Activated CD8-positive, alpha-beta memory T cell treated with anti-CD3 and anti-CD28 coated beads for 4 hours (primary cell): ENCODE measurements at regions not wholly inside any gene's neighbourhood (a gene's known extent, or its start where the extent isn't known, plus 50 kb on each side); places are given as distances from the start of the nearest gene placed in this dataset.

Experiments used
- DNase-seq, 2 donors: peaks; one replicate each; pipeline ENCODE4 v3.0.0-alpha.2; 2020; ENCODE audit warnings: low read depth in 2 of 2

DNA sequence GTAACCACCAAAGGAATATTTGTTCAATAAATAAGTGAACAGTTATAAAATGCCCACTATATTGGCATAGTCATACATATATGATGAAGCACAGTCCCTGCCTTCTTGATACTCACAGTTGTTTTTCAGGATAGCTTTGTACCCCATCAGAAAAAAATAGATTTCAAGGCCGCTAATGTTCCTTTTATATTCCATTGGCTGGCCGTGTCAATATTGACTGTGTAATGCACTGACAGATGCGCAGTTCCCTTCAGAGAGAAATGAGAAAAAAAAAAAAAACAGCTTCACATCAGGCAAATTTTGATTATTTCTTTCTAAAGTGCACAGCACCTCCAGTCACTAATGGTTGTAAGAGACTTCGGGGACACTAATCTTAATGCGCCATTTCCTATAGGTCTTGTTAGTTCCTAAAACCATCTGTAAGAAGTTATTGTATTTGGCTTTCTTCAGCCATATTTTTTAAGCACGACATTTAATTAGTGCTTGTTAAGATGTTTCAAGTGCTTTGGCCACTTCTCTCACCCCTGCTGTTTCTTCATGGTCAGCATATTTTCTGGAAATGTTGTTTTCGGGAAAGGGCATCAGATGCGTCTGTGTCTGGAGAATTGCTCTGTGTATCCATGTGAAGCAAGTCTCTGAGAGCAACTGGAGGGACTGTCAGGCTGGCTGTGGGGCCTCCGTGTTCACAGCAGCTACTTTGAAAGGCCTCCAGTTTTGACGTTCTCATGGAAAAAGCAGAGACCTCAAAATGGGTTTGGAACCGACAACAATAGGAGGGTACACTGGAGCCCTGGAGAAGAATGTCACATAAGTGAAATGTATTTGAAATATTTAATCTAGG is 378.3 kb downstream of the MTX2 start:
- no peak for DNase-seq

DNA sequence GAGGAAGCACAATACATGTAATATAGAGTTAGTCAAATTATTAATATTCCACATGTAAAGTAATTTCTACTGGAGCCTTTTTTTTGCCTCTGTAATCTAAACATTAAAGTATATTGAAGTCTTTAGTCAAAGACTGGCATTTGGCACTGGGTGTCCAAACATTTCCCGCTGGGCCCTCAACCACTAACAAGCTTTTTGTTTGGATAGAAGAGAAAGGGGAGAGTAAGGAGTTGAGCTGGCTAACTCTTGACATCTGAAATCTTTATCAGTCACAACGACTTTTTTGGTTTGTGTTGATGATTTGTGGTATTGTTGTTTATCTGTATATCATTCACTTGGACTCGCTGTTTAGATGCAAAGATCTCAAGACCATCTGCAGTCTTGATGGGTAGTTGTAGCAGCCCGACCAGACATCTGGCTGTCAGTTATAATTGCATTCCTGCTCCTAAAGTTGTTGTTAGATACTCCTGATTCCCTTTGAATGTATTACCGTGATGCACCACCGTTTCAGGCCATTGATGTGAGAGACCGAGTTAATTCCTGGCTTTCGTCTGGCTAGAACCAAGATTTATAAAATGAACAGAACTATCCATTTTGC is 379.6 kb downstream of the MTX2 start:
- DNase-seq, result no peak

DNA sequence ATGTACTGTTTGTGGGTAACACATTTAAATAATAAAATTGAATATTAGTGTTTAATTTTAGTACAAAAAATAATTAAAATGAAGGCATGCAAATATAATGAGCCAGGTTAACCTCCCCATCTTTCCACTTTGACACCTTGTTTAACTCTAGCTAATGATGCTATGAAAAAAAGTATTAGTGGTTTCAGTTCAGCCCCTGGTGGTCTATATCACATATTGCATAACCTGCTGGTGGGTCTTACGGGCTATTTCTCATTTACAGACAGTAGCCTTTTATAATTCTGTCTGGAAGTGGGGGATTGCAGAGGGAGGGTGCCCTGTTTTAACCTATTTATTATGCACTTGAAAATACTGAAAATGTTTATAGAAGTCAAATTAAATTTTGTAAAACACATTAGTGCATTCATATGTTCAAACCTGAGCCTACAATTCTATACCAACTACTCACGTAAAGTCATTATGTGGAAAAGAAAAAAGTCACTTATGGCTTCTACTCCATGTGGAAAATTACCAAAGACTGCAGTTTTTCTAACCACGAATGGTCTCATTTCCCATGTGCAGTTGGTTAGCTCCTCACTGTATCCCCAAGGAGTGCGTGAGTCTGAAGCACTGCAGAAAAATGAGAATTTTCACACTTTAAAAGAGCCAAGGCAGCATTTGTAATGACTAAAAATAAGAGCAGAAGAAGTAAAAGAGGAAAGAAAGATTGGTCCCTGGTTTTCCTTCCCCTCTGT is 381.0 kb downstream of the MTX2 start:
- no peak for DNase-seq

DNA sequence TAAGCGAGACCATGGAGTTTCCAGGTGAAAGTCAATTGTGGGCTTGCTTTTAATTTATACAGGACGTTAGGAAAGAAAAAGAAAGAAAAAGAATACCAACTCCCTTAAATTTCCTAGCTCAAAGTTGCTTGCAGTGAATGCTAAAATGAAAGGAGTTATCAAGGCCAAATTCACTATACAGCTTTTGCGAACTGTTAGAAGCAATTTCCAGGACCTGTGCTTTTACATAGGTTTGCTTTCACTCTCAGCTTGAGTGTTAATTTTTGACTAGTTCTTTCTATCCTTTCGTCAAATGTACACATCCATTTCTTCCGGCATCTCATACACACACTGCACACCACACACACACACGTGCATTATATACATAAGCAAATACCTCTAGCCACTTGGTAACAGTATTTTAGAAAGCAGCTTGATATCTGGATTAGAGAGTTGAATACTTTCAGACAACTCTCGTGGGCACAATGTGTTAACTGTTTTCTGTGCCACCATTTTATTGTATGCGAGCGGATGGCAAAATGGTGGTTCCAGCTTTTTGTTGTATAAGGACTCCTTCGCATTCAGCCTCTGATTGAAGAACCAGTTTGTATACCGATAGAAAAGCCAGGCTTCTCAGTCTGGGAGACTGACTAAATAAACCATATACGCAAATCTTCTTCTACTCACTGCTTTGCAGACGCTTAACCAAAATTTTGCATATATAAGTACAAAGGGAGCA is 381.8 kb downstream of the MTX2 start:
- no peak for DNase-seq

DNA sequence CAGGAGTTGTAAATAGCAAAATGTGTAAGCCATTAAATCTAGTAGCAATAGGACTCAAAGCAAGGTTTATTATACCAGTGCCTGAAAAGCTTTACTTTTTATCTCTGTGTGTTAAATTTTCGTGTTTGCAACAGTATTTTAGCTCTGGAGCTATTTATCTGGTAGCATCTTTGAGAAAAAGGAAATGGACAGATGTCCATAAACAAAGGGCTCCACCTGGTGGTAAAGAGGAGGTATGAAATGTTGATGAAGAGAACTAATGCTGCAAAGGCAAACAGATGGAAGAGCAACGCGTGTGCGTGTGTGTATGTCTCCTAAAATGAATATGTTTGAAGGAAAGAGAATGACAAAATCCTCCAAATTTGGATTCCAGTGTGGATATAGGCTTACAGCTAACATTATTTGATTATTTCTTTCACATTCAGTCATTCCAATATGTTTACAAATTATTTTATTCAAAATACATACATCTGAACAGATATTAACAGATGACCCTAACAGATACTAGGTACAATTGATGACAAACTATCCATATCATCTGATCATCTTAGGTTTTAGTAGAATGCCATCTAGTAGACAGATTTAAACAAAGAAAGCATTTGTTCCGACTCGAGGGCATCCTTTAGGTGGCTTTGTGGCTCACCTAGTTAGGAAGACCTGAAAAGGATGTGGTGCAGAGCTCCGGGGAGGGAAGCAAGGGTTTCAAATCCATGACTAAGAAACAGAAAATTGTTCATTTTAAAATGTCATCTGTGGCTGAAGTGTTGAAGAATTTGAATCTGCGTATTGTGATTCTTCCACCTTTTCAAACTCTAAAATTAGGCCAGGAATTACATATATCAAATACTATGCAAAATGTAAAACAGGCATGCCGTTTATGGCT is 383.3 kb downstream of the MTX2 start:
- DNase-seq, result no peak

DNA sequence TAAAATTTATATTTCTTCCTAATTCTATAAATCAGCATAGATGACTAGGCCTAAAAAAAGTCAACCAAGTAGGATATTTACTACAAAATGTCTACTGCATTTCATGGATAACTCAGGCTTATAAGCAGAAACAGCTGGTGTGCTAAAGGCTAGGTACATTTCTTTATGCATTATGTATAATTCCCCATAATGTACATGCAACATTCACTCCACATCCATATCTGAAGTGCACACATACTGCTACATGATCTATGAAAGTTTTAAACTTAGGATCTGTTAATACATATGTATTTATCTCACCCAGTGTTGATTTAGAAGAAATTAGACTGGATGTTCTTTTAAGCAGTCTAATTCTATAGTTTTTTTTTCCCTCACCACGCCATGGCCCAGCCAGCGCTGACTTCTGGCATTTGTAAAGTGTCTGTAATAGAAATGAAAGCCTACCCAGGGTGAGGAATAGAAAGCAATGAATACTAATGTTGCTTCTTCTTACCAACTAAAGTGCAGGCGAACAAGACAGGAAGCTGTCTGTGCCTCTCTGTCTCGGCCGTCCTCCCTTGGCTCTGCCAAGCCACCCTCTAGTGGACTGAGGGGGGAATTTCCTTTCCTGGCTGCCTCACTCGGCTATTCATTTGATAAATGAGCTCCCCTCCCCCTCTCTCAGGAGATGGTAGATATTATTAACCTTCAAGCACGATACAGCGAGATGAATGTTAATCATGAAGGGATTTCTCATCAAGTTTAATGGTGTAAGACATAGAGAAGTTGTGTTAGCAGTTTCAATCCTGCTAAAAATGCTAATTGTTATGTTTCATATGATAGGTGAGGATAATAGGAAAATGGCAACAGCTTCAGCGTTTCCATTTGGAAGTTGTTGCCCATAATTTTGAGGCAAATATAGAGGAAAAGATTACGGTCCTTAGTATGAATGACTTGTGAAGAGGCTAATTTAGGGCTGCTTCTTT is 384.5 kb downstream of the MTX2 start:
- DNase-seq, result no peak

DNA sequence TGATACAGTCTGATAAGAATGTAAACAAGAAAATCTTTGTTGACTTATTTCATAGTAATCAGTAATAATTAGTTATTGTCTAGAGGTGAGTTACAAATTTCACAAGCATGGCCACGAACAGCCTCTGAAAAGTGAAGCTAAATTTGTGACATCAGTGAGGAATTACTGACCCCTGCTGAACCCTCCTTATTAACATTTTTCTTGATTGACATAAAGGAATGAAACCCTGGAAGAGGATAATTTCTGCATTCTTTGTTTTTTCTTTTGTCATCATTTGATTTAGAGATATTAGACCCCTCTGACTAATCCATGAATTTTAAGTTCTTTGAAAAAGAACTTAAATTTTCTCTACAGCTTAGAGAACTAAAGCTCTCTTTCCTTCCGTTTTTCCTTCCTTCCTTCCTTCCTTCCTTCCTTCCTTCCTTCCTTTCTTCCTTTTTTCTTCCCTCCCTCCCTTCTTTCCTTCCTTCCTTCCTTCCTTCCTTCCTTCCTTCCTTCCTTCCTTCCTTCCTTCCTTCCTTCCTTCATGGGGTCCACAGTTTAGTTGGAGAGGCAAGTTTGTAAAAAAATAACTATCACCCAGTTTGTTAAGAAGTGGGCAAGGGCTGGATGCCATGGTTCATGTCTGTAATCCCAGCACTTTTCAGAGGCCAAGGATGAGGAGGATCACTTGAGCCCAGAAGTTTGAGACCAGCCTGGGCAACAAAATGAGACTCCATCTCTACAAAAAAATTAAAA is 387.0 kb downstream of the MTX2 start:
- DNase-seq, result no peak

DNA sequence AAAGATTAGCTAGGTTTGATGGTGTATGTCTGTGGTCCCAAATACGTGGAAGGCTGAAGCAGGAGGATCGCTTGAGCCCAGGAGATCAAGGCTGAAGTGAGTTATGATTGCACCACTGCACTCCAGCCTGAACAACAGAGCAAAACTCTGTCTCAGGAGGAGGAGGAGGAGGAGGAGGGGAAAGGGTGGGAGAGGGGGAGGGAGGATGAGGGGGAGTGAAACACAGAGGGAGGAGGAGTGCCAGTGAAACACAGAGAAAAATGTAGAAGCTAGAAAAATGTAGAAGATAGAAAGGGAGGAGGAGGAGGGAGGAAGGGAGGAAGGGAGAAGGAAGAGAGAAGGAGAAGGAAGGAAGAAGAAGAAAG is 387.5 kb downstream of the MTX2 start:
- no peak for DNase-seq

DNA sequence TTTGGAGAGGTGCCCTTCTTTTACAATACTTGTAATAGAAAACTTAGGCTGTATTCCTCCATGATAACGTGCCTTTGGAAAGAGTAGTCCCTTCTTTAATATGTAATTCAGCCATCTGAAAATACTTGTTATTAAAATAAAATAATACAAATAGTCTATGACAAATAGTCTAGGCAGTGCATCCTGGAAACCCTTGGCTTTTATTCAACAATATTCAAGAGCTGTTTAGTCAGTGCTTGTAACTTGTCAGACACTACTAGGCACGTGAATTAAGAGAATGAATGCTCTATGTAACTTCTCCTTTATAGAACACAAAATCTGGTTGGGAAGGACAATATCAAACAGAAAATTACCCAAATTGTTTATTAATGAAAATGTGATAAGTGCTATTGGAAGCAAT is 388.2 kb downstream of the MTX2 start:
- DNase-seq, result no peak

DNA sequence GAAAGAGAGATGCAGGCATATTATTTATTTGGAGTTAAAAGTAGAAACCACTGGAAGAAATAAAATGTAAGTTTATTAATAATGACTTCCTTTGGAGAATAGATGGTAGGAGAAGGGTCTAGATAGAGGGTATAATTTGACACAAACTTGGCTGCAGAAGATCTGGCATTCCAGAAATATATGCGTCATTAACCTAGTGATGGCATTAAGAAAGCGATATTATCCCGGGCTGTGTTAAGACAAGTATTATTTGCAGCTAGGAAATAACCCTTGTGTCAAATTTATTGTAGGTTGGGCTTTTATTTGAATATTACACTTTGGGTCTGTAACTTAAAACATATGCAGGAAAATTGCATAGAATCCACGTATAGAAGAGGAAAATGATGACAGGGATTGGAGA is 389.5 kb downstream of the MTX2 start:
- DNase-seq, result no peak

DNA sequence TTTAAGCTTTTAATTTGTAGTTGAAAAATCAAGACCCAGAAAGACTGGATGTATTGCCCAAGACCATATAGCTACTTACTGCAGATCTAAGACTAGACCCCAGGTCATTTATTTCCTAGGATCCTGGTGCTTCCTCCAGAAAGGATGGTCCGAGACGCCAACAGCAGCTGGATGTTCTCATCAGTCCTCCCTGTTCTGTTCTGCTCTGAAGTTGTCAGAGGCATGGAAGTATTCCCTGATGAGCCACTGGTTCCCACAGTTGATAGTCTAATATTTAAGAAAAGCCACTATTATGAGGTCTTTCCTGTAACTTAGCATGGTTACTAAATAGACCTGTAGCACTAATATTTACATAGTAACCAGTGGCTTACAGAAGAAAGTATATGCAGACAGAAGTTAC is 393.5 kb downstream of the MTX2 start:
- no peak for DNase-seq

DNA sequence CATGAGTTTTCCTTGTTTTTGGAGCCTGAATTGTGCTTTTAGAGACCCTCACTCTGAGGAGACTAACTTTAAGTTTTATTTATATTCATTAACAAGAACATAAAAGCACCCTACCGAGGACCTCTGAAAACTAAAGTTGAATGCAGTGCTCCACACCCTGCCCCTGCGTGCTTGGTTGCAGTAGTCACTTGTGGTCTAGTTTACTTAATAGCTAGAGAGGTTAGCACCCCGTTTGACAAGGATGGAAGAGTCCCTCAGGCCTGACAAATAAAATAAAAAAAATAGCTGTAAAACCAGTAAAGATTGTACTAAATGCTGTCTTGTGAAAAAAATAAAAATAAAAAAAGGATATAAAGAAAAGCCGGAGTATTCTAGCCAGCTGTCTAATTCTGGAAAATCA is 395.2 kb downstream of the MTX2 start:
- DNase-seq, result no peak

DNA sequence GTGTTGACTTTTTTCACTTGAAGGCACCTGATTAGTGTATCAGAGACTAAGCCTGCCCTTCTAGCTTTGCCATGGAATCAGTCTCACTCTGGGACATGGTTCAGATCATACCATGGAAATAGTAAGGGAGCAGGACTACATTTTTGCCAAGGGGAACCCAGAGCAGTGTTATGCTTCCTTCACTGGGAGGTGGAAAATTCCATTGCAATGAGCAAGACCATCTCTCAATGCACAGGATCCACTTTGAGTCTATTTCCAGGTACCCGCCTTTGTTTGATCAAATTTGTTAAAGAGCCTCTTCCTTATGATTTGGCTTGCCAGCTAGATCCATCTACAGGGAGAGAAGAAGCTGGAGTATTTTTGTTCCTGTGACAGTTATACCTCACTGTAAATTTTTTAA is 395.8 kb downstream of the MTX2 start:
- no peak for DNase-seq

DNA sequence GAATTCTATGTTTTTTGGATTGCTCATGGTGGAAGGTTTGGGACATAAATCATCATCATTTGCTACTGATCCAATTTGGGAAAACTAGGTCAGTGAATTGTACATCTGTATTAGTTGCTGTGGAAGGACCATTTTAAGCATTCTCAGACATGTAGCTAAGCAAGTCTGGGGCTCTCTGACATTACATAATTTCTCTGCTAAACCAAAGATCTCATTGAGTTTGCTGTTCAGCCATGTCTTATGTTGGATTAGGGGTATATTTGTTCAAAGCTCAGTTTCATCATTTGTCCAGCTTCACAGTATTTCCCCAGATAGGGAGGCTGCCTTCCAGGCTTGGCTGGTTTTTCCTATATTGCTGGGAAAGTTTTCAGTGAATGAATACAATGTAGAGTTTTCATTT is 399.7 kb downstream of the MTX2 start:
- no peak for DNase-seq

DNA sequence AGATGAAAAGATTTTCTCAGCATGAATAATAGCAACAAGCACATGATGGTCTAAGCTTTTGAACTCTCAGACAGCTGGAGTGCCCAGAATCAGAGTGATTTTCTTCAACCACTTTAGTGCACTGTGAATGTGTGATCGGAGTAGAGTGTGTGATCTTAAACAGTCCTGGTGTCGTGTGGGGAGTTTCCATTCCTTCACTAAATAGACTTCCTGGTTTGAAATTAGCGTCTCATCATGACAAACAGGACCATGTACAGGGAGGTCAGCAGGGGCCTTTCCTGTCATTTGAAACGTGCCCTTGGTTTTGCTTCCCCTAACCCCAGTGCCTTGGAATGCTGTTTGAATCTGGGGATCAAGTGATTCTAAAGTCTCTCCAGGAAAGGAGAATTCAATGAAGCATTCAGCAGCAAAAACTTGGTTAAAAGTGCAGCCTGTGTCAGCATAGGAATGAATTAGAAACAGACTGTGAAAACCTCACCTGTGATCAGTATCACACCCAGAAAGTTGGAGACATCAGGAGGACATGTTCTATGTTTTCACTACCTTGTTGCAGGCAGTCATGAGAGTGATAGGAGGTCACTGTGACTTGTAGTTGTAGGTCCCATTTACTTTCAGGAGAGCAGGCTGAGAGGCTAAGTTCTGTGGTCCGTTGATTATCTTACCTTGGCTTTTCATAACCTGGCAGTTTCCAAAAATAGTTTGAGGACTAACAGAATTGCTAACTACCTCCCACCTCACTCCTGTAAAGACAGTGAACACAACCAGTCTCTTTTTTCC is 400.3 kb downstream of the MTX2 start:
- DNase-seq, result no peak

DNA sequence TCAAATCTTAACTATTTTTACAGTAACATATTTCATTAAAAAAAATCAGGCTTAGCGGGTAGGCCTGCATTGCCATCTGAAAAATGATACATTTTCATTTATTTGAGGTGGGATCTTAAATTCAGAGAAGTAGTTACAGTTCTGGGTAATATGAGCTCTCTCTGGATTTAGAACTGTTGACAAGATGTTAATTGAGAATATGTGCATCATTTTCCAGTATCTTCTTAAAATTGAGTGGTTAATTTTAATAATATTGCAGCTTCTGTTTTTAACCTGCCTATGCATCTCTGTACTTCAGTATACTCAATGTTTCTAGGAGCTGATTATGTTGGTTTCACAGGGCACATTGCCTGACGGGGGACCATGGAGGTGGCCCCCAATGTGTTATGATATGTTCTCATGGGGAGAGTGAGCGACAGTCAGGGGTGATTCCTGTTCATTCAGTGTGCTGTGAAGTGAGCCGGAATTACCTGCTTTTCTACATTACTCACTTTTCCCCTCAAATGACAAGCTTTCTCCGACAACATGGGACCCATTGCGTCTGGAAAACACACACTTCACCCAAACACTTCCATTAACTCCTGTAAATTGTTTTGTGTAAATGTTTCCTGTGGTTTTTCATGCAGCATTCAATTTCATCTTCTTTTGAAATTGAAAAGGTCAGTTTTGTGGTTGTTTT is 406.2 kb downstream of the MTX2 start:
- DNase-seq, result no peak

DNA sequence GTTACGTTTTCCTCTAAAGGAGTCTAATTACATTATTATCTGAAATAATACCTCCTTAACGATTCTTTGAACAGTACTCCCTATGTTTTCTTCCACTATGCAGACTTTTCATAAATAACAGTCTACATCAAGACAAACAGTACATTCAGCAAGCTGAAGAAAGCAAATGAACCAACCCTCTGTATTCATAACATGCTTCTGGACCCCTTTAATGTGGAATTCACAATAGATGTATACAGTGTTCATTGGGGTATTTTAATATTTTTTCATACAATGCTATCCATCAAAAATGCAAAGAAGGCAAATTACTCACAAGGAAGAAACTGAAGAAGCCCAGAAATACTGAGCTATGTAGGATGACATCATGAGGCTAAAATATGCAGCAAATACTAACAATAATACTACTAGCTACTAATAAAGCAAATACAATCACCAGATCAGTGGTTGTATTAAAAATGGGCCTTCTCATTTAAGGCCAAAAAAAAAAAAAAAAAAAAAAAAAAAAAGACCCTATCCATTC is 408.6 kb downstream of the MTX2 start:
- DNase-seq, result no peak

DNA sequence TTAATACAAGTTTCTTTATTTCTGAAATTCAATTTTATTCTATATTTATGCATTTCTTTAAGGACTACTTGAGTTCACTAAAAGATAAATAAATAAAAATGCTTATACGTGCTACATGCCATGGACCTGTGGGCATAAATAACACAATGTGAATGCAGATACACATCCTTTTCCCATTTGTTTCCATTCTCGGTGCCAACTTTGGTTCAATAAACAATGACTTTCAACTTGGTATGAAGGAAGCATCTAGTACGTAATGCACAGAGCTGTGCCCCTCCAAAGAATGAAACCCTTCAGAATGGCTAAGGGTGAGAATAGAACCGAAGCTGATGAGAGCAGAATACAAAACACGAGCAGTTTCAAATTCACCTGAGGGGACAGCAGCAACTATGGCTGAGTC is 409.3 kb downstream of the MTX2 start:
- DNase-seq, result no peak
